ENCODE measurements at regions not wholly inside any gene's neighbourhood (a gene's known extent, or its start where the extent isn't known, plus 50 kb on each side); places are given as distances from the start of the nearest gene placed in this dataset.
"Not testable (repeated sequence)": the region's sequence is repeated elsewhere in the genome, so short reads cannot be mapped to it uniquely, and the experiment has no call there.

DNA sequence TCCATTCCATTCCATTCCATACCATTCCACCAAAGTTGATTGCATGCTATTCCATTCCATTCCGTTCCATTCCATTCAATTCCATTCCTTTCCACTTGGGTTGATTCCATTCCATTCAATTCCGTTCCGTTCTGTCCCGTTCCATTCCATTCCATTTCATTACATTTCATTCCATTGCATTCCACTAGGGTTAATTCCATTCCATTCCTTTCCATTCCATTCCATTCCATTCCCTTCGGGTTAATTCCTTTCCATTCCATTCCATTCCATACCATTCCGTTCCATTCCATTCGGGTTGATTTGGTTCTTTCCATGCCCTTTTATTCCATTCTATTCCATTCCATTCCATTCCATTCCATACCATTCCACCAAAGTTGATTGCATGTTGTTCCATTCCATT, 131.9 kb downstream of the CWH43 start:
- not testable (repeated sequence) for ATAC-seq; H3K36me3 ChIP-seq (ENCODE audit: low read depth); DNase-seq; H3K4me1 ChIP-seq (ENCODE audit: low read depth); H3K4me3 ChIP-seq
- peaks cover 74% of the 10 kb centered on the region for H3K9me3 ChIP-seq
- intact Hi-C loops (cut with DNase I, micrococcal nuclease) = loop anchor here in 1 of 2 donors (5.0 kb wide), 1 partner anchor 34 kb away; no protein-coding TSS in a partner anchor

DNA sequence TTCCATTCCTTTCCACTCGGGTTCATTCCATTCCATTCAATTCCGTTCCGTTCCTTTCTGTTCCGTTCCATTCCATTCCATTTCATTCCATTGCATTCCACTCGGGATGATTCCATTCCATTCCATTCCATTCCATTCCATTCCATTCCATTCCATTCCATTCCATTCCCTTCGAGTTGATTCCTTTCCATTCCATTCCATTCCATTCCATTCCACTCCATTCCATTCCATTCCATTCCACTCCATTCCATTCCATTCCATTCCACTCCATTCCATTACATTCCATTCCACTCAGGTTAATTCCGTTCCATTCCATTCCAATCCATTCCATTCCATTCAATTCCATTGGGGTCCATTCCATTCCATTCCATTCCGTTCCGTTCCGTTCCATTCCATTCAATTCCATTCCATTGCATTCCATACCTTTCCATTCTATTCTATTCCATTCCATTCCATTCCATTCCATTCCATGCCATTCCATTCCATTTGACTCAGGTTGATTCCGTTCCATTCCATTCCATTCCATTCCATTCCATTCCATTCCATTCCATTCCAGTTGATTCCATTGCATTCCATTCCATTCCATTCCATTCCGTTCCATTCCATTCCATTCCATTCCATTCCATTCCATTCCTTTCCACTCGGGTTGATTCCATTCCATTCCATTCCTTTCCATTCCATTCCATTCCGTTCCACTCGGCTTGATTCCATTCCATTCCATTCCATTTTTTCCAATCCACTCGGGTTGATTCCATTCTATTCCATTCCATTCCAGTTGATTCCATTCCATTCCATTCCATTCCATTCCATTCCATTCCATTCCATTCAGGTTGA, 132.5 kb downstream of the CWH43 start:
- not testable (repeated sequence) for H3K36me3 ChIP-seq (ENCODE audit: low read depth); H3K4me1 ChIP-seq (ENCODE audit: low read depth); H3K4me3 ChIP-seq; DNase-seq
- peak; percentile 76 for ATAC-seq
- intact Hi-C loops (cut with DNase I, micrococcal nuclease) = loop anchor here in 1 of 2 donors (5.0 kb wide), 1 partner anchor 34 kb away; no protein-coding TSS in a partner anchor
- peaks cover 68% of the 10 kb centered on the region for H3K9me3 ChIP-seq

DNA sequence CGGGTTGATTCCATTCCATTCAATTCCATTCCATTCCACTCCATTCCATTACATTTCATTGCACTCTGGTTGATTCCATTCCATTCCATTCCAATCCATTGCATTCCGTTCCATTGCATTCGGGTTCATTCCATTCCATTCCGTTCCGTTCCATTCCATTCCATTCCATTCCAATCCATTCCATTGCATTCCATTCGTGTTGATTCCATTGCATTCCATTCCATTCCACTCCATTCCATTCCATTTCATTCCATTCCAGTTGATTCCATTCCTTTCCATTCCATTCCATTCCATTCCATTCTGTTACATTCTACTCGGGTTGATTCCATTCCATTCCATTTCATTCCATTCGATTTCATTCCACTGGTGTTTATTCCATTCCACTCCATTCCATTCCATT, 133.3 kb downstream of the CWH43 start:
- H3K36me3 ChIP-seq (ENCODE audit: low read depth); DNase-seq; H3K4me3 ChIP-seq; H3K4me1 ChIP-seq (ENCODE audit: low read depth): not testable (repeated sequence)
- ATAC-seq = peak; percentile 17
- H3K9me3 ChIP-seq = peaks cover 60% of the 10 kb centered on the region
- intact Hi-C loops (cut with DNase I, micrococcal nuclease) = loop anchor here in 1 of 2 donors (5.0 kb wide), 1 partner anchor 33 kb away; no protein-coding TSS in a partner anchor

DNA sequence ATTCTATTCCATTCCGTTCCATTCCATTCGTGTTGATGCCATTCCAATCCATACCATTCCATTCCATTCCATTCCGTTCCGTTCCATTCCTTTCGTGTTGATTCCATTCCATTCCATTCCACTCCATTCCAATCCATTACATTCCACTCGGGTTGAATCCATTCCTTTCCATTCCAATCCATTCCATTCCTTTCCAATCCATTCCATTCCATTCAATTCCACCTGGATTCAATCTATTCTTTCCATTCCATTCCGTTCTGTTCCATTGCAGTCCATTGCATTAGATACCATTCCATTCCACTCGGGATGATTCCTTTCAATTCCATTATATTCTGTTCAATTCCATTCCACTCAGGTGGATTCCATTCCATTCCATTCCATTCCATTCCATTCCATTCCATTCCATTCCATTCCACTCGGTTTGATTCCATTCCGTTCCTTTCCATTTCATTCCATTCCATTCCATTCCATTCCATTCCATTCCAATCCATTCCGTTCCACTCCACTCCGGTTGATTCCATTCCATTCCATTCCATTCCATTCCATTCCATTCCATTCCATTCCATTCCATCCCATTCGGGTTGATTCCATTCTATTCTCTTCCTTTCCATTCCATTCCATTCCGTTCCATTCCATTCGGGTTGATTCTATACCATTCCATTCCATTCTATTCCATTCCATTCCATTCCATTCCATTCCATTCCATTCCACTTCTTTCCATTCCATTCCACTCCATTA, 134.1 kb downstream of the CWH43 start:
- H3K4me3 ChIP-seq; intact Hi-C loops (cut with DNase I, micrococcal nuclease); DNase-seq; H3K4me1 ChIP-seq (ENCODE audit: low read depth); H3K36me3 ChIP-seq (ENCODE audit: low read depth): not testable (repeated sequence)
- peaks cover 52% of the 10 kb centered on the region for H3K9me3 ChIP-seq
- ATAC-seq = peak; percentile 20

- intact Hi-C loops (cut with DNase I, micrococcal nuclease); H3K4me1 ChIP-seq (ENCODE audit: low read depth); H3K36me3 ChIP-seq (ENCODE audit: low read depth); H3K4me3 ChIP-seq: not testable (repeated sequence)
- peaks cover 46% of the 10 kb centered on the region for H3K9me3 ChIP-seq
- ATAC-seq (peak; percentile 63), DNase-seq (peak in 1 of 3 donors; percentile 4)
Measured at GRCh38 chr4:49120804-49121203, 134.7 kb downstream of the CWH43 start.

DNA sequence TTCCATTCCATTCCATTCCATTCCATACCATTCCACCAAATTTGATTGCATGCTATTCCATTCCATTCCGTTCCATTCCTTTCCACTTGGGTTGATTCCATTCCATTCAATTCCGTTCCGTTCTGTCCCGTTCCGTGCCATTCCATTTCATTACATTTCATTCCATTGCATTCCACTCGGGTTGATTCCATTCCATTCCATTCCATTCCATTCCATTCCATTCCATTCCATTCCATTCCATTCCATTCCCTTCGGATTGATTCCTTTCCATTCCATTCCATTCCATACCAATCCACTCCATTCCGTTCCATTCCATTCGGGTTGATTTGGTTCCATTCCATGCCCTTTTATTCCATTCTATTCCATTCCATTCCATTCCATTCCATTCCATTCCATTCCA, 140.4 kb downstream of the CWH43 start:
- H3K9me3 ChIP-seq; H3K4me1 ChIP-seq (ENCODE audit: low read depth); H3K4me3 ChIP-seq; H3K36me3 ChIP-seq (ENCODE audit: low read depth); intact Hi-C loops (cut with DNase I, micrococcal nuclease); DNase-seq: not testable (repeated sequence)
- peak; percentile 25 for ATAC-seq

DNA sequence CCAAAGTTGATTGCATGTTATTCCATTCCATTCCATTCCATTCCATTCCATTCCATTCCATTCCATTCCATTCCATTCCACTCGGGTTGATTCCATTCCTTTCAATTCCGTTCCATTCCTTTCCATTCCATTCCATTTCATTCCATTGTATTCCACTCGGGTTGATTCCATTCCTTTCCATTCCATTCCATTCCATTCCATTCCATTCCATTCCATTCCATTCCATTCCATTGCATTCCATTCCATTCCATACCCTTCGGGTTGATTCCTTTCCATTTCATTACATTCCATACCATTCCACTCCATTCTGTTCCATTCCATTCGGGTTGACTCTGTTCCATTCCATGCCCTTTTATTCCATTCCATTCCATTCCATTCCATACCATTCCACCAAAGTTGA, 140.8 kb downstream of the CWH43 start:
- H3K36me3 ChIP-seq (ENCODE audit: low read depth); intact Hi-C loops (cut with DNase I, micrococcal nuclease): not testable (repeated sequence)
- peak; percentile 35 for ATAC-seq

DNA sequence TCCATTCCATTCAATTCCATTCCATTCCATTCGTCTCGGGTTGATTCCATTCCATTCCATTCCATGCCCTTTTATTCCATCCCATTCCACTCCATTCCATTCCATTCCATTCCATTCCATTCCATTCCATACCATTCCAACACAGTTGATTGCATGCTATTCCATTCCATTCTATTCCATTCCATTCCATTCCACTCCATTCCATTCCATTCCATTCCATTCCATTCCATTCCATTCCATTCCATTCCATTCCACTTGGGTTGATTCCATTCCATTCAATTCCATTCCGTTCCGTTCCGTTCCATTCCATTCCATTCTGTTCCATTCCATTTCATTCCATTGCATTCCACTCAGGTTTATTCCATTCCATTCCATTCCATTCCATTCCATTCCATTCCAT, 143.3 kb downstream of the CWH43 start:
- DNase-seq; H3K4me3 ChIP-seq; intact Hi-C loops (cut with DNase I, micrococcal nuclease); H3K4me1 ChIP-seq (ENCODE audit: low read depth); H3K36me3 ChIP-seq (ENCODE audit: low read depth); H3K9me3 ChIP-seq: not testable (repeated sequence)
- peak; percentile 23 for ATAC-seq

More for the DNA sequence above, 140.8 kb downstream of the CWH43 start:
- not testable (repeated sequence) for H3K4me1 ChIP-seq (ENCODE audit: low read depth); H3K9me3 ChIP-seq; DNase-seq; H3K4me3 ChIP-seq

DNA sequence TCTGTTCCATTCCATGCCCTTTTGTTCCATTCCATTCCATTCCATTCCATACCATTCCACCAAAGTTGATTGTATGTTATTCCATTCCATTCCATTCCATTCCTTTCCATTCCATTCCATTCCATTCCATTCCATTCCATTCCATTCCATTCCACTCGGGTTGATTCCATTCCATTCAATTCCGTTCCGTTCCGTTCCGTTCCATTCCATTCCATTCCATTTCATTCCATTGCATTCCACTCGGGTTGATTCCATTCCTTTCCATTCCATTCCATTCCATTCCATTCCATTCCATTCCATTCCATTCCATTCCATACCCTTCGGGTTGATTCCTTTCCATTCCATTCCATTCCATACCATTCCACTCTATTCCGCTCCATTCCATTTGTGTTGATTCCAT, 143.8 kb downstream of the CWH43 start:
- H3K4me3 ChIP-seq; H3K4me1 ChIP-seq (ENCODE audit: low read depth); H3K36me3 ChIP-seq (ENCODE audit: low read depth); intact Hi-C loops (cut with DNase I, micrococcal nuclease); DNase-seq; H3K9me3 ChIP-seq: not testable (repeated sequence)
- peak; percentile 50 for ATAC-seq

DNA sequence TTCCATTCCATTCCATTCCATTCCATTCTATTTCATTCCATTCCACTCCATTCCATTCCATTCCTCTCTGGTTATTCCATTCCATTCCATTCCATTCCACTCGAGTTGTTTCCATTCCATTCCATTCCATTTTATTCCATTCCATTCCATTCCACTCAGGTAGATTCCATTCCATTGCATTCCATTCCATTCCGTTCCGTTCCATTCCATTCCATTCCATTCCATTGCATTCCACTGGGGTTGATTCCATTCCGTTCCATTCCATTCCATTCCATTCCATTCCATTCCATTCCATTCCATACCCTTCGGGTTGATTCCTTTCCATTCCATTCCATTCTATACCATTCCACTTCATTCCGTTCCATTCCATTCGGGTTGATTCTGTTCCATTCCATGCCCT, 144.6 kb downstream of the CWH43 start:
- H3K4me1 ChIP-seq (ENCODE audit: low read depth); H3K9me3 ChIP-seq; DNase-seq; intact Hi-C loops (cut with DNase I, micrococcal nuclease); H3K4me3 ChIP-seq; H3K36me3 ChIP-seq (ENCODE audit: low read depth): not testable (repeated sequence)
- peak; percentile 35 for ATAC-seq

GRCh38 chr4:49137043-49137442, 151.0 kb downstream of the CWH43 start:
- intact Hi-C loops (cut with DNase I, micrococcal nuclease); H3K4me3 ChIP-seq; H3K36me3 ChIP-seq (ENCODE audit: low read depth); H3K4me1 ChIP-seq (ENCODE audit: low read depth); DNase-seq; H3K9me3 ChIP-seq: not testable (repeated sequence)
- peak; percentile 75 for ATAC-seq

DNA sequence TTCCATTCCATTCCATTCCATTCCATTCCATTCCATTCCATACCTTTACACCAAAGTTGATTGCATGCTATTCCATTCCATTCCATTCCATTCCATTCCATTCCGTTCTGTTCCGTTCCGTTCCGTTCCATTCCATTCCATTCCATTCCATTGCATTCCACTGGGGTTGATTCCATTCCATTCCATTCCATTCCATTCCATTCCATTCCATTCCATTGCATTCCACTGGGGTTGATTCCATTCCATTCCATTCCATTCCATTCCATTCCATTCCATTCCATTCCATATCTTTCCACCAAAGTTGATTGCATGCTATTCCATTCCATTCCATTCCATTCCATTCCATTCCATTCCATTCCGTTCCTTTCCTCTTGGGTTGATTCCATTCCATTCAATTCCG, 151.9 kb downstream of the CWH43 start:
- H3K4me1 ChIP-seq (ENCODE audit: low read depth); H3K4me3 ChIP-seq; H3K9me3 ChIP-seq; DNase-seq; H3K36me3 ChIP-seq (ENCODE audit: low read depth); intact Hi-C loops (cut with DNase I, micrococcal nuclease): not testable (repeated sequence)
- ATAC-seq = peak; percentile 28

DNA sequence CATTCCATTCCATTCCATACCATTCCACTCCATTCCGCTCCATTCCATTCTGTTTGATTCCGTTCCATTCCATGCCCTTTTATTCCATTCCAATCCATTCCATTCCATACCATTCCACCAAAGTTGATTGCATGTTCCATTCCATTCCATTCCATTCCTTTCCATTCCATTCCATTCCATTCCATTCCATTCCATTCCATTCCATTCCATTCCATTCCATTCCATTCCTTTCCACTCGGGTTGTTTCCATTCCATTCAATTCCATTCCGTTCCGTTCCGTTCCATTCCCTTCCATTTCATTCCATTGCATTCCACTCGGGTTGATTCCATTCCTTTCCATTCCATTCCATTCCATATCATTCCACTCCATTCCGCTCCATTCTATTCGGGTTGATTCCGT, 152.7 kb downstream of the CWH43 start:
- H3K36me3 ChIP-seq (ENCODE audit: low read depth); DNase-seq; H3K4me3 ChIP-seq; H3K4me1 ChIP-seq (ENCODE audit: low read depth); intact Hi-C loops (cut with DNase I, micrococcal nuclease): not testable (repeated sequence)
- ATAC-seq = peak; percentile 29
- H3K9me3 ChIP-seq = peaks cover 11% of the 10 kb centered on the region

- H3K4me3 ChIP-seq; H3K36me3 ChIP-seq (ENCODE audit: low read depth); intact Hi-C loops (cut with DNase I, micrococcal nuclease); H3K4me1 ChIP-seq (ENCODE audit: low read depth); DNase-seq: not testable (repeated sequence)
- peaks cover 14% of the 10 kb centered on the region for H3K9me3 ChIP-seq
- ATAC-seq = peak; percentile 74
Measured at GRCh38 chr4:49139513-49139912, 153.4 kb downstream of the CWH43 start.
